AG09319 (cell line): ENCODE measurements at regions not wholly inside any gene's neighbourhood (a gene's known extent, or its start where the extent isn't known, plus 50 kb on each side); places are given as distances from the start of the nearest gene placed in this dataset.
A peak's percentile ranks its signal among the peaks of the same experiment; 100 is the strongest.

Experiments used
- DNase-seq: peaks from one replicate; pipeline ENCODE4 v3.0.0-alpha.2; 2010; ENCODE audit warnings: low read depth; ENCODE audit errors: extremely low read depth
- CTCF ChIP-seq: IDR thresholded peaks from 2 replicates; pipeline ENCODE4 v1.5.1; 2011; ENCODE audit warnings: low read depth, mild to moderate bottlenecking, inconsistent platforms, low read length, moderate library complexity

- DNase-seq, result no peak
Measured at GRCh38 chr6:53730767-53731166, 64.0 kb upstream of the LRRC1 start.

GRCh38 chr6:53728570-53729194, 63.1 kb upstream of the KLHL31 start:
- no peak for DNase-seq
- peak; percentile 83 for TF ChIP-seq CTCF

More at GRCh38 chr6:53730767-53731166, 64.0 kb upstream of the LRRC1 start:
- no peak for TF ChIP-seq CTCF

- TF ChIP-seq CTCF, result no peak
- no peak for DNase-seq
Measured at GRCh38 chr6:53727748-53728147, 62.2 kb upstream of the KLHL31 start.

- peak; percentile 15 for DNase-seq
Measured at GRCh38 chr6:53725791-53726575, 60.4 kb upstream of the KLHL31 start.

GRCh38 chr6:53724501-53724900, 58.9 kb upstream of the KLHL31 start:
- TF ChIP-seq CTCF, result no peak
- no peak for DNase-seq

More at GRCh38 chr6:53725791-53726575, 60.4 kb upstream of the KLHL31 start:
- TF ChIP-seq CTCF, result peak; percentile 99

- no peak for TF ChIP-seq CTCF
- no peak for DNase-seq
Measured at GRCh38 chr6:53723331-53723730, 57.8 kb upstream of the KLHL31 start.

- no peak for DNase-seq
- TF ChIP-seq CTCF, result no peak
Measured at GRCh38 chr6:53721766-53722165, 56.2 kb upstream of the KLHL31 start.
